HK-2 (cell line): ENCODE measurements at regions not wholly inside any gene's neighbourhood (a gene's known extent, or its start where the extent isn't known, plus 50 kb on each side); places are given as distances from the start of the nearest gene placed in this dataset.
"Not testable (repeated sequence)": the region's sequence is repeated elsewhere in the genome, so short reads cannot be mapped to it uniquely, and the experiment has no call there.

Source experiments
- DNase-seq: peaks from one replicate; pipeline ENCODE4 v3.0.0-alpha.2; 2018; ENCODE audit not compliant: unreplicated experiment

GRCh38 chr6:903761-904160 lies 210.8 kb upstream of the EXOC2 start:
- peak; percentile 12 for DNase-seq

- no peak for DNase-seq
Observed at GRCh38 chr6:901696-902460, 208.9 kb upstream of the EXOC2 start.

GRCh38 chr6:900716-901605 lies 208.0 kb upstream of the EXOC2 start:
- DNase-seq, result no peak

GRCh38 chr6:897528-898207 lies 204.7 kb upstream of the EXOC2 start:
- no peak for DNase-seq

- no peak for DNase-seq
Observed at GRCh38 chr6:894274-894673, 201.3 kb upstream of the EXOC2 start.

GRCh38 chr6:890995-891394 lies 198.1 kb upstream of the EXOC2 start:
- no peak for DNase-seq

- no peak for DNase-seq
Observed at GRCh38 chr6:890201-890600, 197.3 kb upstream of the EXOC2 start.

GRCh38 chr6:887583-888235 lies 194.8 kb upstream of the EXOC2 start:
- DNase-seq, result no peak

- not testable (repeated sequence) for DNase-seq
Observed at GRCh38 chr6:886116-886515, 193.2 kb upstream of the EXOC2 start.

- DNase-seq, result no peak
Observed at GRCh38 chr6:885051-885590, 192.2 kb upstream of the EXOC2 start.

- no peak for DNase-seq
Observed at GRCh38 chr6:884570-884969, 191.6 kb upstream of the EXOC2 start.

GRCh38 chr6:882084-882598 lies 189.2 kb upstream of the EXOC2 start:
- no peak for DNase-seq

GRCh38 chr6:878179-878578 lies 185.2 kb upstream of the EXOC2 start:
- DNase-seq, result no peak

GRCh38 chr6:875012-875411 lies 182.1 kb upstream of the EXOC2 start:
- DNase-seq, result no peak

GRCh38 chr6:872570-873125 lies 179.7 kb upstream of the EXOC2 start:
- no peak for DNase-seq

- no peak for DNase-seq
Observed at GRCh38 chr6:871503-871902, 178.6 kb upstream of the EXOC2 start.

- no peak for DNase-seq
Observed at GRCh38 chr6:870096-870495, 177.2 kb upstream of the EXOC2 start.

- DNase-seq, result no peak
Observed at GRCh38 chr6:868201-868600, 175.3 kb upstream of the EXOC2 start.

- no peak for DNase-seq
Observed at GRCh38 chr6:867378-867777, 174.4 kb upstream of the EXOC2 start.

- no peak for DNase-seq
Observed at GRCh38 chr6:866316-866715, 173.4 kb upstream of the EXOC2 start.

GRCh38 chr6:865846-866245 lies 172.9 kb upstream of the EXOC2 start:
- DNase-seq, result no peak
